GM04504 (cell line): ENCODE measurements at regions not wholly inside any gene's neighbourhood (a gene's known extent, or its start where the extent isn't known, plus 50 kb on each side); places are given as distances from the start of the nearest gene placed in this dataset.
"Not testable (repeated sequence)": the region's sequence is repeated elsewhere in the genome, so short reads cannot be mapped to it uniquely, and the experiment has no call there.

Experiments used
- DNase-seq: peaks from one replicate; pipeline ENCODE4 v3.0.0-alpha.2; 2012; ENCODE audit warnings: low read depth

DNA sequence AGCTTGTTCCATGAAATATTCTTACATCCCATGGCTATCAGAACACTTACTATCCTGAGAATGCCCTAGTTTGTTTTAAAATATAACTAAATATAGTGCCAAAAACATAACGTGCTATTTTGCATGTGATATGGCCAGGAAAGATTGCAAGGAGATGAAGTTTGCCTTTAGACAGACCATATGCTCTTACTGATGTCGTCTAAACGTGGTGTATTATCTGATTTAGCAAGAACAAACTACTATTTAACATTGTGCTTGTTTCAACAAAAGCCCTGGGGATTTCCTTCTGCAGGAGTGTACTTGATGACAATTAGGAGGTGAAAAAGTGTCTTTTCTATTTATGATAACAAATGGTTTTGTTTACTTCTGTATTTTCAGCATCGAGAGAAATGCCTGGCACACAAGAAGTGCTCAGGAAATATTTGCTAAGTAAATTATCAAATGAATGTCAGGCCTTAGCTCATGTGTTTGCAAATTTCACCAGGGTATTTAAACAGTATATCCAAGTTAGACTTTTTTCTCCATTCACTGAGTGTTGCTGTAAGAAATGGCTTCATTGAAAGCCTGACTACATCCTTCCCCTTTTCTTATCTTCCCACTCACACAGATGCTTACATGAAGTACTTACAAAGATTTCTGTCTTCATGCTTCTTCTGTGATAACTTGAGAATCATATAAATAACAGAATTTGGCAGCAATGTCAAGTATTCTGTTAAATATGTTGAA is 1033.6 kb downstream of the CDH8 start:
- DNase-seq = no peak

DNA sequence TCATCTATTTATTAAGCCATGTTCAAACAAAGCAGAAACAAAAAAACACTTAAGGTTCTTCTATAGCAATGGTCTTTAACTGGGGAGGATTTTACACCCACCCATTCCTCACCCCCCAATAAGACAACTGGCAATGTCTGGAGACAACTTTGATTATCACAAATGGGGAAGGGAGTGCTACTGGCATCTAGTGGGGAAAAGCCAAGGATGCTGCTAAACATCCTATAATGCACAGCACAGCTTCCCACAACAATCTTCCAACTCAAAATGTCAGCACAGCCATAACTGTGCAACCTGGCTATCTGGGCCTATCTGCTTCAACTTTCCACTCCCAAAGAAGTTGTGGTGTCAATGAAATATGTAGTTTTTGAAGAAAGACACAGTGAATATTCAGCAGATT is 1044.4 kb downstream of the CDH8 start:
- no peak for DNase-seq

DNA sequence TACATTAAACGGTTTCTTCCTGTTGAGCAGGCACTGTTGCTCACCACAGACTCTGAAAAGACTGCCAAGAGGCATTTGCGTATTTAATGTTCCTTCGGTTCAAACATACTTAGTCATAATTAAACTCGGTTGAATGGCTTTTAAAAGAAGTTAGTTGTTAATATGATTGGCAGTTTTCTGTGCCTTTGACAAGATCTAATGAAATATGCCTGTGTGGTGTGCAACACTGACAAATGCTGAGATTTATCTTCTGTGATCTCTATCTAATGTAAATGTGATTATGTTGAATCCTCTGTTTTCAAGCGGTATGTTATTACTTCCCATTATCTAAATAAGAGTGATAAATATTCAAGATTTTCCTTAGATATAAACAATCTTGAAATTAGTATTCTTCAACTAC is 1046.6 kb downstream of the CDH8 start:
- no peak for DNase-seq

- no peak for DNase-seq
These were observed 1057.1 kb downstream of the CDH8 start for GRCh38 chr16:60979119-60979518.

GRCh38 chr16:60949800-60950199 is 1086.4 kb downstream of the CDH8 start:
- no peak for DNase-seq

GRCh38 chr16:60945225-60945624 is 1091.0 kb downstream of the CDH8 start:
- no peak for DNase-seq

DNA sequence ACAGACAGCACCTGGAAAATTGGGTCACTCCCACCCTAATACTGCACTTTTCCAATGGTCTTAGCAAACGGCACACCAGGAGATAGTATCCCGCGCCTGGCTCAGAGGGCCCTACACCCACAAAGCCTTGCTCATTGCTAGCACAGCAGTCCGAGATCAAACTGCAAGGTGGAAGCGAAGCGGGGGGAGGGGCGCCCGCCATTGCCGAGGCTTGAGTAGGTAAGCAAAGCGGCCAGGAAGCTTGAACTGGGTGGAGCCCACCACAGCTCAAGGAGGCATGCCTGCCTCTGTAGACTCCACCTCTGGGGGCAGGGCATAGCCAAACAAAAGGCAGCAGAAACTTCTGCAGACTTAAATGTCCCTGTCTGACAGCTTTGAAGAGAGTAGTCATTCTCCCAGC is 1100.0 kb downstream of the CDH8 start:
- DNase-seq = not testable (repeated sequence)

DNA sequence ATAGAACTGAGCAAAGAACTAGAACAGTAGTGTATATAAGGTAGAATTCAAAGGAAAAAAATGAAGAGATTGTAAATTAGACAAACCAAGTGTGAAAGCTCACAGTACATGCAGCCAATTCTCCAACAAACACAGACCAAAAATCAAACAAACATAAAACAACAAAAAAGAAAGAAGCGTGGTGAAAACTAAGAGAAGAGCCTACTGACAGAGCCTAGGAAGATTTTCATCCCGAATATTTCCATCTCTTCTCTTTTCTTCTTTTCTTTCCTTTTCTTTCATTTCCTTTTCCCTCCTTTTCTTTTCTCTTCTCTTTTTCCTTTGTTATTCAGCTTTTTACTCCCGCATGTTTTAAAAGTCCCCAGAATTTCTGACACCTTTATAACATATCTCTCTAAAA is 1103.6 kb downstream of the CDH8 start:
- DNase-seq = no peak

DNA sequence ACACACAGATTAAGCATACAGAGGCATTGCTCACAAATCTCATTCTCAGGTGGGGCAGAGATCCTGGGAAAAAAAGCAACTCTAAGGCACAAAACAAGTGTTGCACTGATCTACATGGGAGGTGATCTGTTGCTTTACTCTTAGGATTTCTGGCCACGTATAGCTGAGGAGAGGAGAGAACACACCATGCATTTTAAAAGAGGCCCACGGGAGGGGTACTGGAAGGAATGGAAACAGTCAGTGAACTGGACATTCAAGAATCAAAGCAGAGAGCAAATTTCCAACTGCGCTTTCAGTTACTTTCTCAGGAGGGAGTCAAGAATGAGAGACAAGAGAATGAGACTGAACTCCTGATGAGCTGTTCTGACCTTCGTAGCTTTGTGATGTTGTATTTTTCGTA is 1105.9 kb downstream of the CDH8 start:
- DNase-seq = no peak

DNA sequence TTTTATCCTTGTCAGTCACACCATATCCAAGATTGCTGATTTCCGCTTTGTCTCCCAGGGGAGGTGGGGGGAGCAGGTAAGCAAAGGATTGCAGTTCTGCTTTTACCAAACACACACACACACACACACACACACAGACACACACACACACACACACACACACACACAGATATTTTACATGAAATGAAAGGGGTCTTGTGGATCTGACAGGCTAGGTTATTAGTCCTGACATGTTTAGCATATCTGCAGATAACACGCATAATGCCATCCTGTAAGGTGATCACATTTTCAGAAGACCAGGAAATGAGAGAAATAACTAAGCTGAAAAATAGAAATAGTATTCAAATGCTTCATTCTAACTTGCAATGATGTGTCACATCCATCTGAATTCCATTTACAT is 1113.3 kb downstream of the CDH8 start:
- DNase-seq = no peak

DNA sequence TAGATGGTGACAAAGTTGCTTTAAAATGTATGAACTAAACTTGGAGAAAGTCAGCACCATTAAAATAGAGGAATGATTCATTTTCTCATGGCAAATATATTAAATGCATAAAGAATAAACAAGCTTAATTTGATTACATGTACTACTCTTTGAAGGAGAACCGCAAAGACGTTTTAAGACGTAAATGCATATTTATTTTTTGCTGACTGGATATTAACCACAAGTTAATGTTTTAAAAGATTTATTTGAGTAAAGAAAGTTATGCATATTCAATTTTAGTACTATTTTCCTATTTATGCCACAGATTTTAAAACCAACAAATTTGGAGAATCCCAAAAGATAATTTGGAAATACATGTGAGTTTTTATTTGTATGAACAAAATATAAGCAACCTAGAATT is 1121.9 kb downstream of the CDH8 start:
- DNase-seq = no peak

GRCh38 chr16:60907645-60908044 is 1128.6 kb downstream of the CDH8 start:
- no peak for DNase-seq

DNA sequence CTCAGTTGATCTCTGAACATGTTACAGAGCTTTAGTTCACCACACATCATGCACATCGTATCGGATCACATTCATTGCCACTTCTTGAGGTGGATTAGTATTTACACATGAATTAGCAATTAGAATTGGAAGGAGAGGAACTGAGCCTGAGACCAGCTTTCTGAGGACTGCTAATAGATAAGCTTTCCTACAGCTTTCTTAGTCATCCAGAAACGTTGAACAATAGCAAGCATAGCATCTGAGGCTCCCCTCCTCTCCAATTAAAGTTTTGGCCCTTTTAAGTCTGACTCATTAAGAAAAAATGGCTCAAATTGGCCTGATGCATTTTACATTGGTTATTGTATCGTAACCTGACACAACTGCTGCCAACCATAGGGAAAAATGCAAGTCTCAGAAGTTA is 1130.4 kb downstream of the CDH8 start:
- no peak for DNase-seq

GRCh38 chr16:60902114-60902513 is 1134.1 kb downstream of the CDH8 start:
- no peak for DNase-seq

GRCh38 chr16:60882816-60883215 is 1153.4 kb downstream of the CDH8 start:
- DNase-seq = no peak

GRCh38 chr16:60852635-60853034 is 1183.6 kb downstream of the CDH8 start:
- no peak for DNase-seq

DNA sequence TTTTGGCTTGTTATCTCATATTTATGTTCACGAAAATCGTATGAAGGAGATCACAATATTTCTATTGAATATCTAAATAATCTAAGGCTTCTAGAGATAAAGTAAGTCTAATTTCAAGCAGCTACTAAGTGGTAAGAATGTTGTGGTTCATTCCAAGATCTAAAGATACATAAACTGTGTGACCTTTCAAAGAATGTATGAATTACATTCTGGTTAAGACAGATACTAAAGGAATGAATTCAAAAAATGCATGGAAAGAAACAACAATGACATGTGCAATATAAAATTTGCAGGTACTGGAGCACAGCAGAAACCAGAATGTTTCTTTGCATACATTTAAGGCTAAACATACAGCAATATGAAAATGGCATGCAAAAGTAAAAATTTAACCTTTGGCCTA is 1214.6 kb downstream of the CDH8 start:
- no peak for DNase-seq

DNA sequence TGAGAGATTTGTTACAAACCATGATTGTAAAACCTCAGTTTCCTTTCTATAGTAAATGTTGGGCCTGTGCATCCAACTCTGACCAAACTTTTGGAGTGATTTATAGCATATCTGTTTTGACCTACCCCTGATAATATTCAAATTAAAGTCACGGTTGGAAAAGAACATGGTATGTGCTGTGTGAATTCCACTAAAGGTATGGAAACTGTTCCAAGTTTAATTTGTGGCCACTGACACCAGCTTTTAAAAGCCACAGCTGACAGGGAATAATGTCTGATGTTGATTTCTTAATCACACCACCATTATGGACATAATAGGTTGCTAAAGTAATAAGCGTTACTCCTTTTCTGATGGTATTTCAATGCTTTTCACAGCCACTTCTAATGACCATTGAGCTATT is 1215.9 kb downstream of the CDH8 start:
- DNase-seq = no peak

DNA sequence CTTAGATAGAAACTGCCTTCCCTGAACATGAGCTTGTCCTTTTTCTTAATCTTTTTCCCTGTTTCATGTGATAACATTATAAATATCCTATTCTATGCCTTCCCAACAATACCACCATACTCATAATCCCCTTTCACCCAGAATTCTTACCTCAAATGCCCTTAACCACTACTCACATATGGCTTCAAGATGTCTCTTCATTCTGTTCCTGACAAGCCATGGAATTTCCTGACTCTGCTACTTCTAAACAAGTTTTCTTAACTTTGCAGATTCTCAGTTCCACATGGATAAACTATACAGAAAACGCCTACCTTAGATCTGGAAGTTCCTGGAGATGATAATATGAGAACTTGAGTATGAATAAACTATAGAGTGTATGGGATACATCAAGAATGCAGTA is 1217.8 kb downstream of the CDH8 start:
- DNase-seq = no peak

DNA sequence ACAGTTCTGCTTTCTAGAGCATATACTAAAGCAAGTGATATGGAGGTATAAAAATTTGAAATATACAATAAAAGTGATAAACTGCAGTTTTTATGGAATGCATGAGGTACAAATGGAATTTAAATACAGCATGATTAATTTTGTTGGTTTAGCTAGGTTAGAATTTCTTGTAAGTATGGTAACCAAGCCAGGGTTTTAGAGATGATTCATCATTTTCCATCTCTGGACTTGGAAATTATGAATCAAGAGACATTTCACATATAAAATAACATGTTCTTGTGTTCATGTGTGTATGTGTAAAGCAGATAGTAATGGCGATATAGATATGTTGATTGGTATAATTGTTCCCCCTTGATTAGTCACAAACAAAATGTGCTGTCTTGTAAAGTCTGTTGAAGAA is 1219.8 kb downstream of the CDH8 start:
- no peak for DNase-seq

- DNase-seq = no peak
These were observed 1220.4 kb downstream of the CDH8 start for GRCh38 chr16:60815865-60816264.

DNA sequence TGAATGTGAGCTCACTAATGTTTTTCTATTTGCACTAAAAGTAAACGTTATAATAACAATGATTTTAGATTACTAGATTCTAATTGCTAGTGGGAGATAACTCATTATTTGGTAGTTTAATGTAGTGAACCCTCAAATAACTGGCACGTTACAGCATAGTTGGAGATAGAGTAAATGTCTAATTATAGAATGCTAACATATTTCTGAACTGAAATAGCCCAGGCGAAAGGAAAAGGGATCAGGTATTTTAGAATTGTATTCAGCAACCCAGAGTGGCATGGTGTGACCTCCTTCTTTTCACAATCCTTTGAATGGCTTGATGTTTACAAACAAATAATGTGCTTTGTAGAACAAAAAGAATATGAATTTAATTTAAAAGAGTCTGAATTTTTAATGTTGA is 1221.2 kb downstream of the CDH8 start:
- no peak for DNase-seq

GRCh38 chr16:60811657-60812056 is 1224.6 kb downstream of the CDH8 start:
- no peak for DNase-seq

- peak; percentile 7 for DNase-seq
These were observed 1225.1 kb downstream of the CDH8 start for GRCh38 chr16:60811051-60811608.
